ENCODE measurements at regions not wholly inside any gene's neighbourhood (a gene's known extent, or its start where the extent isn't known, plus 50 kb on each side); places are given as distances from the start of the nearest gene placed in this dataset.

GRCh38 chr15:31782016-31782783, 248.1 kb upstream of the CHRNA7 start:
- DNase-seq, result no peak

- no peak for DNase-seq
Measured at GRCh38 chr15:31782951-31783350, 247.4 kb upstream of the CHRNA7 start.

- DNase-seq, result no peak
Measured at GRCh38 chr15:31786360-31786759, 244.0 kb upstream of the CHRNA7 start.

- no peak for DNase-seq
Measured at GRCh38 chr15:31788104-31788503, 242.2 kb upstream of the CHRNA7 start.

GRCh38 chr15:31792611-31793199, 237.6 kb upstream of the CHRNA7 start:
- DNase-seq, result no peak

- no peak for DNase-seq
Measured at GRCh38 chr15:31799319-31799714, 231.0 kb upstream of the CHRNA7 start.

- no peak for DNase-seq
Measured at GRCh38 chr15:31799715-31800321, 230.5 kb upstream of the CHRNA7 start.

GRCh38 chr15:31801152-31801551, 229.2 kb upstream of the CHRNA7 start:
- no peak for DNase-seq

GRCh38 chr15:31802761-31803160, 227.6 kb upstream of the CHRNA7 start:
- DNase-seq, result no peak

- DNase-seq, result no peak
Measured at GRCh38 chr15:31803388-31803884, 226.9 kb upstream of the CHRNA7 start.

GRCh38 chr15:31805090-31805662, 225.1 kb upstream of the CHRNA7 start:
- no peak for DNase-seq

- no peak for DNase-seq
Measured at GRCh38 chr15:31806106-31806505, 224.2 kb upstream of the CHRNA7 start.

GRCh38 chr15:31811641-31812040, 218.7 kb upstream of the CHRNA7 start:
- no peak for DNase-seq

- DNase-seq, result no peak
Measured at GRCh38 chr15:31814082-31814481, 216.2 kb upstream of the CHRNA7 start.

- DNase-seq, result no peak
Measured at GRCh38 chr15:31815411-31816155, 214.7 kb upstream of the CHRNA7 start.

- DNase-seq, result no peak
Measured at GRCh38 chr15:31822463-31822862, 207.9 kb upstream of the CHRNA7 start.

GRCh38 chr15:31824024-31824423, 206.3 kb upstream of the CHRNA7 start:
- no peak for DNase-seq

GRCh38 chr15:31828594-31828993, 201.7 kb upstream of the CHRNA7 start:
- no peak for DNase-seq

- DNase-seq, result no peak
Measured at GRCh38 chr15:31830591-31830990, 199.7 kb upstream of the CHRNA7 start.

- DNase-seq, result no peak
Measured at GRCh38 chr15:31831596-31831995, 198.7 kb upstream of the CHRNA7 start.

- DNase-seq, result no peak
Measured at GRCh38 chr15:31834654-31835053, 195.7 kb upstream of the CHRNA7 start.

GRCh38 chr15:31839388-31839787, 190.9 kb upstream of the CHRNA7 start:
- DNase-seq, result no peak

GRCh38 chr15:31840849-31841476, 189.4 kb upstream of the CHRNA7 start:
- no peak for DNase-seq
